Parathyroid adenoma (tissue), 2 donors: ENCODE measurements at regions not wholly inside any gene's neighbourhood (a gene's known extent, or its start where the extent isn't known, plus 50 kb on each side); places are given as distances from the start of the nearest gene placed in this dataset.

Experiments used
- H2AFZ ChIP-seq: fragments of 300-600 bp; sonication (generic); one replicate; pipeline ENCODE4 v1.7.0; 2017; ENCODE audit warnings: antibody characterized with exemption, mild to moderate bottlenecking
- H3K27ac ChIP-seq: fragments of 300-600 bp; sonication (generic); one replicate; pipeline ENCODE4 v1.7.0; 2017
- H3K27me3 ChIP-seq: fragments of 300-600 bp; sonication (generic); one replicate; pipeline ENCODE4 v1.7.0; 2017; ENCODE audit warnings: low read length; ENCODE audit not compliant: control insufficient read depth, insufficient read depth
- H3K36me3 ChIP-seq: fragments of 300-600 bp; sonication (generic); one replicate; pipeline ENCODE4 v1.7.0; 2017; ENCODE audit warnings: low read length; ENCODE audit not compliant: control insufficient read depth, insufficient read depth
- H3K4me1 ChIP-seq: fragments of 300-600 bp; sonication (generic); one replicate; pipeline ENCODE4 v1.7.0; 2017; ENCODE audit warnings: control low read depth
- H3K4me2 ChIP-seq: fragments of 300-600 bp; sonication (generic); one replicate; pipeline ENCODE4 v1.7.0; 2017; ENCODE audit warnings: low read length
- H3K4me3 ChIP-seq: fragments of 300-600 bp; sonication (generic); one replicate; pipeline ENCODE4 v1.7.0; 2017; ENCODE audit warnings: low read depth, low read length
- H3K79me2 ChIP-seq: fragments of 300-600 bp; sonication (generic); one replicate; pipeline ENCODE4 v1.7.0; 2017; ENCODE audit warnings: control low read depth
- H3K9ac ChIP-seq: fragments of 300-600 bp; sonication (generic); one replicate; pipeline ENCODE4 v1.7.0; 2017; ENCODE audit warnings: mild to moderate bottlenecking
- H3K9me3 ChIP-seq: fragments of 300-600 bp; sonication (generic); one replicate; pipeline ENCODE4 v1.7.0; 2017; ENCODE audit warnings: low read length; ENCODE audit not compliant: control insufficient read depth
- TF ChIP-seq, protein P1 (sequence below): fragments of 300-600 bp; sonication (generic); IDR thresholded peaks from one replicate; pipeline ENCODE4 v1.7.0; 2017; ENCODE audit warnings: antibody characterized with exemption, mild to moderate bottlenecking
- donor health status: primary hyperparathyroidism.

DNA sequence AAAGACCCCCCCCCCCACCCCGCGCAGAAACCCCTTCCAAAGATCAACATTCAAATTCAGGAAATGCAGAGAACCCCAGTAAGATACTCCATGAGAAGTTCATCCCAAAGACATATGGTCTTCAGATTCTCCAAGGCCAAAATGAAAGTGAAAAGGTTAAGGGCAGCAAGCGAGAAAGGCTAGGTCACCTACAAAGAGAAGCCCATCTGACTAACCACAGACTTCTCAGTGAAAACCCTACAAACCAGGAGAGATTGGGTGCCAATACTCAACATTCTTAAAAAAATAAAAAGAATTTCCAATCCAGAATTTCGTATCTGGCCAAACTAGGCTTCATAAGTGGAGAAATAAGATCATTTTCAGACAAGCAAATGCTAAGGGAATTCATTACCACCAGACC is 175.2 kb downstream of the RND3 start:
- Histone ChIP-seq H3K9me3 (no peaks in the 10 kb centered on the region), H2AFZ (no peak overlapping the region), H3K27ac (no peak overlapping the region), H3K4me2 (no peak overlapping the region), H3K9ac (no peak overlapping the region), H3K79me2 (no peaks in the 10 kb centered on the region), H3K4me1 (no peaks in the 10 kb centered on the region), H3K4me3 (no peak overlapping the region), H3K36me3 (no peaks in the 10 kb centered on the region), H3K27me3 (peaks cover 4% of the 10 kb centered on the region)
- TF ChIP-seq, protein P1, sequence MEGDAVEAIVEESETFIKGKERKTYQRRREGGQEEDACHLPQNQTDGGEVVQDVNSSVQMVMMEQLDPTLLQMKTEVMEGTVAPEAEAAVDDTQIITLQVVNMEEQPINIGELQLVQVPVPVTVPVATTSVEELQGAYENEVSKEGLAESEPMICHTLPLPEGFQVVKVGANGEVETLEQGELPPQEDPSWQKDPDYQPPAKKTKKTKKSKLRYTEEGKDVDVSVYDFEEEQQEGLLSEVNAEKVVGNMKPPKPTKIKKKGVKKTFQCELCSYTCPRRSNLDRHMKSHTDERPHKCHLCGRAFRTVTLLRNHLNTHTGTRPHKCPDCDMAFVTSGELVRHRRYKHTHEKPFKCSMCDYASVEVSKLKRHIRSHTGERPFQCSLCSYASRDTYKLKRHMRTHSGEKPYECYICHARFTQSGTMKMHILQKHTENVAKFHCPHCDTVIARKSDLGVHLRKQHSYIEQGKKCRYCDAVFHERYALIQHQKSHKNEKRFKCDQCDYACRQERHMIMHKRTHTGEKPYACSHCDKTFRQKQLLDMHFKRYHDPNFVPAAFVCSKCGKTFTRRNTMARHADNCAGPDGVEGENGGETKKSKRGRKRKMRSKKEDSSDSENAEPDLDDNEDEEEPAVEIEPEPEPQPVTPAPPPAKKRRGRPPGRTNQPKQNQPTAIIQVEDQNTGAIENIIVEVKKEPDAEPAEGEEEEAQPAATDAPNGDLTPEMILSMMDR = no peak

DNA sequence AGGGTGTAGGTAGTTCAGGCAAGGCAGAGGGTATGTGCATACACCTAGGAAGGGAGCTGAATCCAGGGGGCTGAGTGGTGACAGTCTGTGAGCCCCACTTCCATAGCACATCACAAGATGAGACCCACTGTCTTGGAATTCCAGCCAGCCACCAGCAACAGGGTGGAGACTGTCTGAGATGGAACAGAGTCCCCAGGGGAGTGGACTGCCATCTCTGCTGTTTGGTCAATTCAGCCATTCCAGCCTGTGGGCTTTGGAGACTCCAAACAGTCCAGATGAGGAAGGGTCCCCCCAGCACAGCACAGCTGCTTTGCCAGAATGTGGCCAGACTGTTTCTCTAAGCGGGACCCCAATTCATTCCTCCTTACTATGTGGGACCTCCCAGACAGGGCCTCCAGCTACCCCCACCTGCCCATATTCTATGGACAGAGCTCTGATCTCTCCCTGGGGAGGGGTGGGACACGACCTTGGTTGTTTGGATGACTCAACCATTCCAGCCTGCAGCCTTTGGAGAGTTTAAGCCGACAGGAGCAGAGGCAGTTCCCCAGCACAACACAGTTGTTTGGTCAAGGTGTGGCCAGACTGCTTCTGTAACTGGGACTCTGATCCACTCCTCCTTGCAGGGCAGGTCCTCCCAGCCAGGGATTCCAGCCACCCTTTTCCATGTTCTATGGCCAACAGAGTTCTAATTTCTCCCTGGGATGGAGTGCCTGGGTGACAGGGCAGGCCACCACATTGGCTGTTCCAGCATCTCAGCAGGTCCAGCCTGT is 178.0 kb downstream of the RND3 start:
- Histone ChIP-seq H3K27ac (no peak overlapping the region), H3K36me3 (no peaks in the 10 kb centered on the region)
- TF ChIP-seq, protein P1 = no peak

DNA sequence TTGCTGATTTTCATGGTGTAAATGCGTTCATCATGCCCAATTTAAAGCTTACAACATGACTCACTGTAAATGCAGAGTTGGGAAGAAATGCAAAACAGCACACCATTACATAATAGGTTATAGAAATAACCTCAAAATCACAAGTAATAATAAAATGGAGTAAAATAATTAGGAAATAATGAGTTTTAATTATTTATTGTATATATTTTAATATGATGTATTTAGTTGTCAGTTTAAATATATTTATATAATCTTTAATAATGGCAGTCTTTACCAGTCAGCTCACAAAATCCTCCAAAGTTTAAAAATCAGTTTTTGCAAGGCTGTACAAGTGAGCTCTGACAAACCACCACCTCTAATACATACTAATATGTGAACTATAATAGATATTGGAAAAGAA is 180.2 kb downstream of the RND3 start:
- no peak overlapping the region for H3K4me2 ChIP-seq
- no peaks in the 10 kb centered on the region for H3K36me3 ChIP-seq
- TF ChIP-seq, protein P1 = no peak
- no peak overlapping the region for H3K9ac ChIP-seq
- H2AFZ ChIP-seq = no peak overlapping the region
- H3K4me3 ChIP-seq = no peak overlapping the region
- no peaks in the 10 kb centered on the region for H3K9me3 ChIP-seq
- no peaks in the 10 kb centered on the region for H3K4me1 ChIP-seq
- H3K27me3 ChIP-seq = peaks cover 4% of the 10 kb centered on the region
- no peaks in the 10 kb centered on the region for H3K79me2 ChIP-seq
- no peak overlapping the region for H3K27ac ChIP-seq

More for the DNA sequence above, 178.0 kb downstream of the RND3 start:
- Histone ChIP-seq H3K4me3 (no peak overlapping the region), H3K4me1 (no peaks in the 10 kb centered on the region), H3K79me2 (no peaks in the 10 kb centered on the region), H2AFZ (no peak overlapping the region), H3K9me3 (no peaks in the 10 kb centered on the region), H3K4me2 (no peak overlapping the region), H3K27me3 (peaks cover 4% of the 10 kb centered on the region), H3K9ac (no peak overlapping the region)

DNA sequence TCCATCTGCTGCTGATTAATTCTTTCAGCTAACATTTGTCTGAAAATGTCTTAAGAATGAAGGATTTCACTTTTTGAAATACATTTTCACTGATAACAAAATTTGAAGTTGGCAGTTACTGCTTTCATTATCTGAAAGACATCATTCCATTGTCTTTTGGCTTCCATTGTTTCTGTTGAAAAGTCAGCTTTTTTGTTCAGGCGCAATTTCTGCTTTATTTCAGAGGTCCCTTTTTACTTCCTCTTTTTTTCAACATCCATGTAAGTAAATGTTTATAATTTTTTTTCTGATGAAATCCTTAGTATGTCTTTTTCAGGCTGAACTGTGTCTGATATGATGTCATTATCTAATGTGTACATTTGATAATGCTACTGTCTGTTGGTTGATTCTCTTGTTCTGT is 184.2 kb downstream of the RND3 start:
- H3K9me3 ChIP-seq = no peaks in the 10 kb centered on the region
- no peak overlapping the region for H3K9ac ChIP-seq
- no peak overlapping the region for H3K27ac ChIP-seq
- TF ChIP-seq, protein P1 = no peak
- H3K4me1 ChIP-seq = no peaks in the 10 kb centered on the region
- H2AFZ ChIP-seq = no peak overlapping the region
- no peaks in the 10 kb centered on the region for H3K27me3 ChIP-seq
- H3K4me3 ChIP-seq = no peak overlapping the region
- no peak overlapping the region for H3K4me2 ChIP-seq
- no peaks in the 10 kb centered on the region for H3K79me2 ChIP-seq
- H3K36me3 ChIP-seq = no peaks in the 10 kb centered on the region
